ENCODE measurements at regions not wholly inside any gene's neighbourhood (a gene's known extent, or its start where the extent isn't known, plus 50 kb on each side); places are given as distances from the start of the nearest gene placed in this dataset.

DNA sequence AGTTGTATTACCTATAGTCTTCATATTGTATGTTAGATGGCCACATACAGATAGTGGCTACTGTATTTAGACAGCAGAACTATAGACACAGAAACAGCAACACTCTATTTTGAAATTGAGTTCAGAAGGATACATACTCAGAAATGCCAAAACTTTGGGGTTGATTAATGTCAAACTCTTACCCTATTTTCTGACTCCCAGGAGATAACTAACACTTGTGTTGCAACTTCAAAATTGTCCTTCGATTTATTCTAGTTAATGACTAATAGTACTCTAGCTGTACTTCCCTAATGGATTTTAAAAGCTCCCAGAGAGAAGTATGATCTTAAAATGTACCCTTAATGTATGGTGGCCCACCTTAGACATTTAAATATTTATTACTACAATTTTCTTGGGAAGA is 229.9 kb upstream of the UGT8 start:
- no peak for TF ChIP-seq POLR2A (IDR thresholded peaks at IDR 0.05; ENCODE audit: extremely low read depth, insufficient read length)
- TF ChIP-seq, protein P1, sequence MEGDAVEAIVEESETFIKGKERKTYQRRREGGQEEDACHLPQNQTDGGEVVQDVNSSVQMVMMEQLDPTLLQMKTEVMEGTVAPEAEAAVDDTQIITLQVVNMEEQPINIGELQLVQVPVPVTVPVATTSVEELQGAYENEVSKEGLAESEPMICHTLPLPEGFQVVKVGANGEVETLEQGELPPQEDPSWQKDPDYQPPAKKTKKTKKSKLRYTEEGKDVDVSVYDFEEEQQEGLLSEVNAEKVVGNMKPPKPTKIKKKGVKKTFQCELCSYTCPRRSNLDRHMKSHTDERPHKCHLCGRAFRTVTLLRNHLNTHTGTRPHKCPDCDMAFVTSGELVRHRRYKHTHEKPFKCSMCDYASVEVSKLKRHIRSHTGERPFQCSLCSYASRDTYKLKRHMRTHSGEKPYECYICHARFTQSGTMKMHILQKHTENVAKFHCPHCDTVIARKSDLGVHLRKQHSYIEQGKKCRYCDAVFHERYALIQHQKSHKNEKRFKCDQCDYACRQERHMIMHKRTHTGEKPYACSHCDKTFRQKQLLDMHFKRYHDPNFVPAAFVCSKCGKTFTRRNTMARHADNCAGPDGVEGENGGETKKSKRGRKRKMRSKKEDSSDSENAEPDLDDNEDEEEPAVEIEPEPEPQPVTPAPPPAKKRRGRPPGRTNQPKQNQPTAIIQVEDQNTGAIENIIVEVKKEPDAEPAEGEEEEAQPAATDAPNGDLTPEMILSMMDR (IDR thresholded peaks at IDR 0.05; ENCODE audit: low read depth, low read length): no peak
